Osteocyte (in vitro differentiated cells): ENCODE measurements at regions not wholly inside any gene's neighbourhood (a gene's known extent, or its start where the extent isn't known, plus 50 kb on each side); places are given as distances from the start of the nearest gene placed in this dataset.
A peak's percentile ranks its signal among the peaks of the same experiment; 100 is the strongest.

Experiments
- DNase-seq: peaks from one replicate; pipeline ENCODE4 v3.0.0; 2021; ENCODE audit warnings: mixed read lengths; ENCODE audit not compliant: unreplicated experiment; ENCODE audit errors: extremely low spot score
- H3K27ac Mint-ChIP-seq: one replicate; pipeline ENCODE4 v1.8.0; 2021; ENCODE audit warnings: mild to moderate bottlenecking, mixed read lengths; ENCODE audit not compliant: unreplicated experiment
- H3K27me3 Mint-ChIP-seq: one replicate; pipeline ENCODE4 v1.8.0; 2021; ENCODE audit warnings: mixed read lengths; ENCODE audit not compliant: unreplicated experiment
- H3K36me3 Mint-ChIP-seq: one replicate; pipeline ENCODE4 v1.8.0; 2021; ENCODE audit warnings: mixed read lengths; ENCODE audit not compliant: unreplicated experiment
- H3K4me1 Mint-ChIP-seq: one replicate; pipeline ENCODE4 v1.8.0; 2021; ENCODE audit warnings: mixed read lengths; ENCODE audit not compliant: unreplicated experiment
- H3K4me3 Mint-ChIP-seq: one replicate; pipeline ENCODE4 v1.8.0; 2021; ENCODE audit warnings: mild to moderate bottlenecking, moderate library complexity, mixed read lengths; ENCODE audit not compliant: unreplicated experiment
- H3K9me3 Mint-ChIP-seq: one replicate; pipeline ENCODE4 v1.8.0; 2021; ENCODE audit warnings: mixed read lengths; ENCODE audit not compliant: unreplicated experiment
- TF ChIP-seq, protein P1 (sequence below): fragments of 200-600 bp; sonication (generic); IDR thresholded peaks from 2 replicates; pipeline ENCODE4 v1.5.0; 2021; ENCODE audit warnings: antibody characterized with exemption, mild to moderate bottlenecking, moderate library complexity

DNA sequence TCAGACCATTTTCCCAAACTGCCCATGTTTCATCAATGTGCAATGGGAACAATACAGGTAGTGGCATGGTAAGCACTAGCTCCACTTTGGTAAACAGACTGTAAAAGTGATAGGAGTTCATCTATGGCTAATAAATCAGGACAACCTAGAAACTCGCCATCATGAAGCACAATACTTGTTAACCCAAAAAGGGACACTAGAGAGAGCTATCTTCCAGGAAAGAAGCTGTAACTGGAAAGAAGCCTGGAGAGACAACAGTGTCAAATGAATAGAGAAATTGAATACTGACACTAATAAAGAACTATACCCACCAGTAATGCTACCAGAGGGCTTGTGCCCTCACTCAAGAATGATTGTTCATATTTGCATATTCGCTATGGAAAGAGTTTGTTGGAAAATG lies 164.7 kb upstream of the RGS18 start:
- H3K4me1 Mint-ChIP-seq: no peaks in the 10 kb centered on the region
- no peak for DNase-seq
- H3K27ac Mint-ChIP-seq: no peak overlapping the region
- H3K9me3 Mint-ChIP-seq: peaks cover 11% of the 10 kb centered on the region
- no peak overlapping the region for H3K4me3 Mint-ChIP-seq
- H3K27me3 Mint-ChIP-seq: no peaks in the 10 kb centered on the region
- no peaks in the 10 kb centered on the region for H3K36me3 Mint-ChIP-seq
- TF ChIP-seq, protein P1, sequence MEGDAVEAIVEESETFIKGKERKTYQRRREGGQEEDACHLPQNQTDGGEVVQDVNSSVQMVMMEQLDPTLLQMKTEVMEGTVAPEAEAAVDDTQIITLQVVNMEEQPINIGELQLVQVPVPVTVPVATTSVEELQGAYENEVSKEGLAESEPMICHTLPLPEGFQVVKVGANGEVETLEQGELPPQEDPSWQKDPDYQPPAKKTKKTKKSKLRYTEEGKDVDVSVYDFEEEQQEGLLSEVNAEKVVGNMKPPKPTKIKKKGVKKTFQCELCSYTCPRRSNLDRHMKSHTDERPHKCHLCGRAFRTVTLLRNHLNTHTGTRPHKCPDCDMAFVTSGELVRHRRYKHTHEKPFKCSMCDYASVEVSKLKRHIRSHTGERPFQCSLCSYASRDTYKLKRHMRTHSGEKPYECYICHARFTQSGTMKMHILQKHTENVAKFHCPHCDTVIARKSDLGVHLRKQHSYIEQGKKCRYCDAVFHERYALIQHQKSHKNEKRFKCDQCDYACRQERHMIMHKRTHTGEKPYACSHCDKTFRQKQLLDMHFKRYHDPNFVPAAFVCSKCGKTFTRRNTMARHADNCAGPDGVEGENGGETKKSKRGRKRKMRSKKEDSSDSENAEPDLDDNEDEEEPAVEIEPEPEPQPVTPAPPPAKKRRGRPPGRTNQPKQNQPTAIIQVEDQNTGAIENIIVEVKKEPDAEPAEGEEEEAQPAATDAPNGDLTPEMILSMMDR: peak; percentile 63

- Mint-ChIP-seq H3K27me3 (no peaks in the 10 kb centered on the region), H3K36me3 (no peaks in the 10 kb centered on the region), H3K27ac (no peak overlapping the region), H3K4me3 (no peak overlapping the region), H3K4me1 (no peaks in the 10 kb centered on the region), H3K9me3 (peaks cover 3% of the 10 kb centered on the region)
- TF ChIP-seq, protein P1: no peak
- DNase-seq: no peak
Observed at GRCh38 chr1:192002063-192002462, 156.2 kb upstream of the RGS18 start.

GRCh38 chr1:192003295-192004077 lies 154.8 kb upstream of the RGS18 start:
- no peak for DNase-seq
- Mint-ChIP-seq H3K36me3 (no peaks in the 10 kb centered on the region), H3K27ac (no peak overlapping the region), H3K27me3 (no peaks in the 10 kb centered on the region), H3K9me3 (no peaks in the 10 kb centered on the region), H3K4me1 (no peaks in the 10 kb centered on the region), H3K4me3 (no peak overlapping the region)
- TF ChIP-seq, protein P1: no peak

DNA sequence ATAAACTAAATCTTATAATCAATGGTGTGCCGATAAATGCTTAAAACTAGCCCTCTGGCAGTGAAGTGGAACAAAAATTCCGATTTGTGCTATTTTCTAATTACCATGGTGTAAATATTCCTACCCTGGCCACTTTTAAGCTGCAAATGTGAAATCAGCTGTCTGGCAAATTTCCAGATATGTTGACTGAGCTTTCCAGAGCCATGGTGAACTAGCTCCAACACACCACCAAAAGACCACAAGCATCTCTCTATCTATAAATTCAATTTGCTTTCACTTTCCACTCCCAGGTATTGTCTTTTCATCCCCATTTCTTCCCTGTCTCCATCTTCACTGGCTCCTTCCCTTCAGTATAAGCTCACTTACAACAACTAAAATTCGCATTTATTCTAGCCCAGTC lies 152.3 kb upstream of the RGS18 start:
- Mint-ChIP-seq H3K36me3 (no peaks in the 10 kb centered on the region), H3K27ac (no peak overlapping the region), H3K9me3 (no peaks in the 10 kb centered on the region), H3K4me1 (peaks cover 8% of the 10 kb centered on the region), H3K27me3 (no peaks in the 10 kb centered on the region), H3K4me3 (no peak overlapping the region)
- no peak for DNase-seq
- TF ChIP-seq, protein P1: no peak

GRCh38 chr1:192008281-192008825 lies 149.9 kb upstream of the RGS18 start:
- no peaks in the 10 kb centered on the region for H3K36me3 Mint-ChIP-seq
- H3K9me3 Mint-ChIP-seq: no peaks in the 10 kb centered on the region
- H3K27me3 Mint-ChIP-seq: no peaks in the 10 kb centered on the region
- TF ChIP-seq, protein P1: no peak
- no peak for DNase-seq
- peaks cover 8% of the 10 kb centered on the region for H3K4me1 Mint-ChIP-seq
- no peak overlapping the region for H3K4me3 Mint-ChIP-seq
- no peak overlapping the region for H3K27ac Mint-ChIP-seq
